SK-N-SH treated with all-trans-retinoic acid at 6 μM for 48 hours (cell line): ENCODE measurements at regions not wholly inside any gene's neighbourhood (a gene's known extent, or its start where the extent isn't known, plus 50 kb on each side); places are given as distances from the start of the nearest gene placed in this dataset.
"Not testable (repeated sequence)": the region's sequence is repeated elsewhere in the genome, so short reads cannot be mapped to it uniquely, and the experiment has no call there.

Experiments used
- ARNTL ChIP-seq: fragments of 450-650 bp; formaldehyde crosslinking; IDR thresholded peaks from 2 replicates; pipeline ENCODE4 v1.5.0; 2020; ENCODE audit warnings: low read depth, mild to moderate bottlenecking, moderate library complexity, borderline replicate concordance
- BACH2 ChIP-seq: fragments of 250-450 bp; sonication (Bioruptor Pico); IDR thresholded peaks from 2 replicates; pipeline ENCODE4 v1.9.0; 2021; ENCODE audit warnings: mild to moderate bottlenecking, borderline replicate concordance
- CREB5 ChIP-seq: fragments of 250-450 bp; sonication (Bioruptor Pico); IDR thresholded peaks from 2 replicates; pipeline ENCODE4 v1.5.1; 2020; ENCODE audit warnings: low read depth, mild to moderate bottlenecking, moderate library complexity
- ESRRG ChIP-seq: fragments of 250-450 bp; sonication (Bioruptor Pico); IDR thresholded peaks from 2 replicates; pipeline ENCODE4 v1.6.1; 2021; ENCODE audit warnings: mild to moderate bottlenecking
- ISL1 ChIP-seq: fragments of 250-450 bp; sonication (Bioruptor Pico); IDR thresholded peaks from 2 replicates; pipeline ENCODE4 v2.1.2; 2022; ENCODE audit warnings: mild to moderate bottlenecking, moderate library complexity
- RARB ChIP-seq: fragments of 250-450 bp; sonication (Bioruptor Pico); IDR thresholded peaks from 2 replicates; pipeline ENCODE4 v1.8.0; 2021; ENCODE audit warnings: mild to moderate bottlenecking, moderate library complexity
- SNAI2 ChIP-seq: fragments of 250-450 bp; sonication (Bioruptor Pico); IDR thresholded peaks from 2 replicates; pipeline ENCODE4 v1.5.0; 2020; ENCODE audit warnings: mild to moderate bottlenecking, moderate library complexity
- TCF4 ChIP-seq: fragments of 250-450 bp; sonication (Bioruptor Pico); IDR thresholded peaks from 2 replicates; pipeline ENCODE4 v1.8.0; 2021; ENCODE audit warnings: mild to moderate bottlenecking, moderate library complexity, borderline replicate concordance
- ZFP3 ChIP-seq: fragments of 250-450 bp; sonication (Bioruptor Pico); IDR thresholded peaks from 2 replicates; pipeline ENCODE4 v1.5.0; 2020; ENCODE audit warnings: mild to moderate bottlenecking, moderate library complexity
- ZNF565 ChIP-seq: fragments of 450-650 bp; formaldehyde crosslinking; conservative IDR thresholded peaks from 2 replicates; pipeline ENCODE4 v1.5.0; 2020; ENCODE audit warnings: low read depth, mild to moderate bottlenecking, moderate library complexity
- ZNF8 ChIP-seq: fragments of 450-650 bp; formaldehyde crosslinking; IDR thresholded peaks from 2 replicates; pipeline ENCODE4 v1.5.0; 2020; ENCODE audit warnings: mild to moderate bottlenecking, moderate library complexity
- TF ChIP-seq, protein P1 (sequence below): fragments of 250-450 bp; sonication (Bioruptor Pico); IDR thresholded peaks from 2 replicates; pipeline ENCODE4 v1.8.0; 2020; ENCODE audit warnings: mild to moderate bottlenecking, moderate library complexity, borderline replicate concordance

- TF ChIP-seq, protein P1, sequence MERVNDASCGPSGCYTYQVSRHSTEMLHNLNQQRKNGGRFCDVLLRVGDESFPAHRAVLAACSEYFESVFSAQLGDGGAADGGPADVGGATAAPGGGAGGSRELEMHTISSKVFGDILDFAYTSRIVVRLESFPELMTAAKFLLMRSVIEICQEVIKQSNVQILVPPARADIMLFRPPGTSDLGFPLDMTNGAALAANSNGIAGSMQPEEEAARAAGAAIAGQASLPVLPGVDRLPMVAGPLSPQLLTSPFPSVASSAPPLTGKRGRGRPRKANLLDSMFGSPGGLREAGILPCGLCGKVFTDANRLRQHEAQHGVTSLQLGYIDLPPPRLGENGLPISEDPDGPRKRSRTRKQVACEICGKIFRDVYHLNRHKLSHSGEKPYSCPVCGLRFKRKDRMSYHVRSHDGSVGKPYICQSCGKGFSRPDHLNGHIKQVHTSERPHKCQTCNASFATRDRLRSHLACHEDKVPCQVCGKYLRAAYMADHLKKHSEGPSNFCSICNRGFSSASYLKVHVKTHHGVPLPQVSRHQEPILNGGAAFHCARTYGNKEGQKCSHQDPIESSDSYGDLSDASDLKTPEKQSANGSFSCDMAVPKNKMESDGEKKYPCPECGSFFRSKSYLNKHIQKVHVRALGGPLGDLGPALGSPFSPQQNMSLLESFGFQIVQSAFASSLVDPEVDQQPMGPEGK (CRISPR knock-in tag): not testable (repeated sequence)
- TF ChIP-seq ZNF565, SNAI2, ZFP3, ZNF8, CREB5, TCF4, ARNTL, ISL1, ESRRG, RARB, BACH2 (CRISPR knock-in tag): not testable (repeated sequence)
Observed at GRCh38 chr4:159939681-159940080, 836.8 kb downstream of the RAPGEF2 start.
